CD4-positive, alpha-beta T cell treated with Interleukin-17A for 4 hours (primary cell): ENCODE measurements at regions not wholly inside any gene's neighbourhood (a gene's known extent, or its start where the extent isn't known, plus 50 kb on each side); places are given as distances from the start of the nearest gene placed in this dataset.

Experiments used
- DNase-seq: peaks from one replicate; pipeline ENCODE4 v3.0.0-alpha.2; 2020; ENCODE audit warnings: mixed read lengths

- no peak for DNase-seq
Measured at GRCh38 chr13:40232311-40233040, 434.0 kb downstream of the FOXO1 start.

GRCh38 chr13:40233731-40234195 lies 432.7 kb downstream of the FOXO1 start:
- no peak for DNase-seq

GRCh38 chr13:40235160-40235796 lies 431.2 kb downstream of the FOXO1 start:
- no peak for DNase-seq

GRCh38 chr13:40236566-40237168 lies 429.8 kb downstream of the FOXO1 start:
- no peak for DNase-seq

GRCh38 chr13:40238761-40239160 lies 427.7 kb downstream of the FOXO1 start:
- no peak for DNase-seq

GRCh38 chr13:40240293-40240692 lies 426.1 kb downstream of the FOXO1 start:
- DNase-seq = no peak

- DNase-seq = no peak
Measured at GRCh38 chr13:40241125-40241798, 425.2 kb downstream of the FOXO1 start.

GRCh38 chr13:40243047-40243446 lies 423.4 kb downstream of the FOXO1 start:
- DNase-seq = no peak

- DNase-seq = no peak
Measured at GRCh38 chr13:40243982-40244381, 422.5 kb downstream of the FOXO1 start.

- no peak for DNase-seq
Measured at GRCh38 chr13:40245567-40245966, 420.9 kb downstream of the FOXO1 start.

GRCh38 chr13:40247845-40248244 lies 418.6 kb downstream of the FOXO1 start:
- no peak for DNase-seq

GRCh38 chr13:40251343-40252032 lies 415.0 kb downstream of the FOXO1 start:
- no peak for DNase-seq

- no peak for DNase-seq
Measured at GRCh38 chr13:40252241-40252640, 414.2 kb downstream of the FOXO1 start.

GRCh38 chr13:40252676-40253075 lies 413.8 kb downstream of the FOXO1 start:
- DNase-seq = no peak

GRCh38 chr13:40254394-40254793 lies 412.0 kb downstream of the FOXO1 start:
- DNase-seq = no peak

GRCh38 chr13:40255551-40255950 lies 410.9 kb downstream of the FOXO1 start:
- DNase-seq = no peak

GRCh38 chr13:40259899-40260298 lies 406.5 kb downstream of the FOXO1 start:
- DNase-seq = no peak

GRCh38 chr13:40261336-40261735 lies 405.1 kb downstream of the FOXO1 start:
- DNase-seq = no peak

GRCh38 chr13:40261947-40262346 lies 404.5 kb downstream of the FOXO1 start:
- DNase-seq = no peak

- DNase-seq = no peak
Measured at GRCh38 chr13:40269086-40269485, 397.4 kb downstream of the FOXO1 start.

- no peak for DNase-seq
Measured at GRCh38 chr13:40270726-40271125, 395.7 kb downstream of the FOXO1 start.

- no peak for DNase-seq
Measured at GRCh38 chr13:40271271-40271885, 395.1 kb downstream of the FOXO1 start.
